ENCODE measurements at regions not wholly inside any gene's neighbourhood (a gene's known extent, or its start where the extent isn't known, plus 50 kb on each side); places are given as distances from the start of the nearest gene placed in this dataset.

DNA sequence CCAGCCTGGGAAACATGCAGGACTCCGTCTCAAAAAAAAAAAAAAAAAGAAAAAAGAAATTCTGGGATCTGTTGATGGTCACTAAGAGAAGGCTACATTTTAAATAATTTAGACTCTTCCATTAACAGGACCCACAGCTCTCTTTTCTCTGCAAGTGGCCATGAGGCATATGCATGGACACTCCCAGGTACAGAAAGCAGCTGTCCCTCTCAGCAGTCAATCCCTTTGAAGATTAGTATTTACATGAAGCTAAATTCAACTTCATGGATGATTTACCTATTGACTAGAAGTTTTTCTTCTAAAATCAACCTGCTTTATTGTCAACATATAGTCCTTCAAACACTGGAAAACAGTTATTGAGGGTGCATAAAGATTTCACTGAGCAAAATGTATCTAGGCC, 139.9 kb downstream of the CPEB2 start:
- Histone ChIP-seq H3K4me2 (no peak overlapping the region), H3K79me2 (no peaks in the 10 kb centered on the region), H4K20me1 (ENCODE audit: insufficient read depth, poor library complexity, severe bottlenecking) (no peaks in the 10 kb centered on the region), H3K4me1 (ENCODE audit: insufficient read depth) (no peaks in the 10 kb centered on the region), H3K27ac (no peak overlapping the region), H3K9me3 (ENCODE audit: low read depth) (no peaks in the 10 kb centered on the region), H3K27me3 (no peaks in the 10 kb centered on the region), H3K4me3 (no peak overlapping the region), H2AFZ (no peak overlapping the region), H3K9me2 (replicated peaks; ENCODE audit: insufficient read depth) (no peaks in the 10 kb centered on the region), H3K36me3 (replicated peaks; ENCODE audit: insufficient read depth, low read depth) (no peaks in the 10 kb centered on the region)
- WGBS (ENCODE audit: low lambda C conversion rate, missing lambda C conversion rate), result 94% methylated on average over 1 of the region's 1 CpG
- no peak for TF ChIP-seq EZH2phosphoT487 (IDR thresholded peaks at IDR 0.05; ENCODE audit: low read depth, severe bottlenecking, unreplicated experiment)
- no peak for TF ChIP-seq EZH2 (IDR thresholded peaks at IDR 0.05; ENCODE audit: borderline replicate concordance)
- TF ChIP-seq, protein P1, sequence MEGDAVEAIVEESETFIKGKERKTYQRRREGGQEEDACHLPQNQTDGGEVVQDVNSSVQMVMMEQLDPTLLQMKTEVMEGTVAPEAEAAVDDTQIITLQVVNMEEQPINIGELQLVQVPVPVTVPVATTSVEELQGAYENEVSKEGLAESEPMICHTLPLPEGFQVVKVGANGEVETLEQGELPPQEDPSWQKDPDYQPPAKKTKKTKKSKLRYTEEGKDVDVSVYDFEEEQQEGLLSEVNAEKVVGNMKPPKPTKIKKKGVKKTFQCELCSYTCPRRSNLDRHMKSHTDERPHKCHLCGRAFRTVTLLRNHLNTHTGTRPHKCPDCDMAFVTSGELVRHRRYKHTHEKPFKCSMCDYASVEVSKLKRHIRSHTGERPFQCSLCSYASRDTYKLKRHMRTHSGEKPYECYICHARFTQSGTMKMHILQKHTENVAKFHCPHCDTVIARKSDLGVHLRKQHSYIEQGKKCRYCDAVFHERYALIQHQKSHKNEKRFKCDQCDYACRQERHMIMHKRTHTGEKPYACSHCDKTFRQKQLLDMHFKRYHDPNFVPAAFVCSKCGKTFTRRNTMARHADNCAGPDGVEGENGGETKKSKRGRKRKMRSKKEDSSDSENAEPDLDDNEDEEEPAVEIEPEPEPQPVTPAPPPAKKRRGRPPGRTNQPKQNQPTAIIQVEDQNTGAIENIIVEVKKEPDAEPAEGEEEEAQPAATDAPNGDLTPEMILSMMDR (IDR thresholded peaks at IDR 0.05; ENCODE audit: poor library complexity), result no peak
- no peak for DNase-seq (ENCODE audit: low spot score)

DNA sequence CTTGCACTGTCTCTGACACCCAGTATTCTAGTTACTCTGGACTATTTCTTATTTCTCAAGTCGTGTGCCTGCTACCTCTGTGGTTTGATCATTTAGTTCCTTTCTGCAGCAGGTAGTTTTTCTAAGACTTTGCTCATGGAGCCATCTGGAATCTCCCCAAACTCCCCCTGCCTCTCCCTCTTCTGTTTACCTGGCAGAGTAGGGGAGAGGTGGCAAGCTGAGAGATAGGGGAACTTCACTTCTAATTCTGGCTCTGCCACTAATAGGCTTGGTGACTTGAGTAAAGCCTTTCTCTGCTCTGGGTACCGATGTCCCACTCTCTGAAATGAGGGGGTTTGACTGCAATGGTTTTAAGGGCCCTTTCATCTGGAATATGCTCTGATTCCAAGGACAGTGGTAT, 141.3 kb downstream of the CPEB2 start:
- Histone ChIP-seq H3K36me3 (replicated peaks; ENCODE audit: insufficient read depth, low read depth) (no peaks in the 10 kb centered on the region), H2AFZ (no peak overlapping the region), H3K27ac (no peak overlapping the region), H4K20me1 (ENCODE audit: insufficient read depth, poor library complexity, severe bottlenecking) (no peaks in the 10 kb centered on the region), H3K9me2 (replicated peaks; ENCODE audit: insufficient read depth) (no peaks in the 10 kb centered on the region), H3K4me1 (ENCODE audit: insufficient read depth) (no peaks in the 10 kb centered on the region), H3K4me3 (no peak overlapping the region), H3K4me2 (no peak overlapping the region), H3K27me3 (no peaks in the 10 kb centered on the region), H3K9me3 (ENCODE audit: low read depth) (no peaks in the 10 kb centered on the region), H3K79me2 (no peaks in the 10 kb centered on the region)
- 86% methylated on average over 2 of the region's 2 CpGs for WGBS (ENCODE audit: low lambda C conversion rate, missing lambda C conversion rate)
- no peak for DNase-seq (ENCODE audit: low spot score)
- TF ChIP-seq EZH2phosphoT487 (IDR thresholded peaks at IDR 0.05; ENCODE audit: low read depth, severe bottlenecking, unreplicated experiment) (no peak), EZH2 (IDR thresholded peaks at IDR 0.05; ENCODE audit: borderline replicate concordance) (no peak)
- TF ChIP-seq, protein P1 (IDR thresholded peaks at IDR 0.05; ENCODE audit: poor library complexity), result no peak

DNA sequence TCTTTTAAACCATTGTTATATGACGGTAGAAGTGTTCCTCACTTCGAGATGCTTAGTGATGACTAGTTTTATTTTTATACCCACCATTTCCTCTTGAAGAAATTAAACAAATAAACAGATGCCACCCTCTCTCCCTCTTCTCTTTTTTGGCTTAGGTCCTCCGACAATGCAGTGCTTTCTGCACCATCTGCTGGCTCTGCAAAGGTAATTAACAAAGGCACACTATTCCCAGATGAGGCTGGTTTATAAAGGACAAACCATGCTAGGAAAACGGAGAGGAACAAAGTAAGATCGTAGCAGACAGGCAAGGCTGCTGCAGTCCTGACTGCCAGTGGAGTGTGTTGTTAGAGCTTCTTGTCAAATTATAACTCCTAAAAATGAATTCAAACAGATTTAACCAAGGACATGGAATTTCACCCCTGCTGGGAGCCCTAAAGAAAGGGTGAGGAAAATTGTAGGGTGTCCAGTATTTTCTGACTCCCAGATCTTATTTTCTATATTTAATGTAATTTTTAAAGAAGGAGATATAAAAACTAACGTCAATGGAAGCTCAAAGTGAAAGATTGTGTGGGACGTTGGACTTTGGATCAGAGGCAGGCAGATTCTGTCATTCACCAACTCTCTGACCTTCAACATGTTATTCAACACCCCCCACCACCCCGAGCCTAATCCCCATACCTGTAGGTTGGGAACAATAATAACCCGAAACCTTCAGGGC, 142.1 kb downstream of the CPEB2 start:
- peaks cover 4% of the 10 kb centered on the region for H3K4me1 ChIP-seq (ENCODE audit: insufficient read depth)
- 83% methylated on average over 9 of the region's 9 CpGs for WGBS (ENCODE audit: low lambda C conversion rate, missing lambda C conversion rate)
- H3K27me3 ChIP-seq, result no peaks in the 10 kb centered on the region
- no peaks in the 10 kb centered on the region for H3K79me2 ChIP-seq
- TF ChIP-seq, protein P1 (IDR thresholded peaks at IDR 0.05; ENCODE audit: poor library complexity), result no peak
- TF ChIP-seq EZH2 (IDR thresholded peaks at IDR 0.05; ENCODE audit: borderline replicate concordance) (no peak), EZH2phosphoT487 (IDR thresholded peaks at IDR 0.05; ENCODE audit: low read depth, severe bottlenecking, unreplicated experiment) (no peak)
- H3K9me2 ChIP-seq (replicated peaks; ENCODE audit: insufficient read depth), result no peaks in the 10 kb centered on the region
- no peak overlapping the region for H2AFZ ChIP-seq
- no peak overlapping the region for H3K4me3 ChIP-seq
- no peaks in the 10 kb centered on the region for H3K9me3 ChIP-seq (ENCODE audit: low read depth)
- no peak overlapping the region for H3K4me2 ChIP-seq
- no peak overlapping the region for H3K27ac ChIP-seq
- no peaks in the 10 kb centered on the region for H3K36me3 ChIP-seq (replicated peaks; ENCODE audit: insufficient read depth, low read depth)
- H4K20me1 ChIP-seq (ENCODE audit: insufficient read depth, poor library complexity, severe bottlenecking), result no peaks in the 10 kb centered on the region
- DNase-seq (ENCODE audit: low spot score), result no peak
